ENCODE measurements at regions not wholly inside any gene's neighbourhood (a gene's known extent, or its start where the extent isn't known, plus 50 kb on each side); places are given as distances from the start of the nearest gene placed in this dataset.

DNA sequence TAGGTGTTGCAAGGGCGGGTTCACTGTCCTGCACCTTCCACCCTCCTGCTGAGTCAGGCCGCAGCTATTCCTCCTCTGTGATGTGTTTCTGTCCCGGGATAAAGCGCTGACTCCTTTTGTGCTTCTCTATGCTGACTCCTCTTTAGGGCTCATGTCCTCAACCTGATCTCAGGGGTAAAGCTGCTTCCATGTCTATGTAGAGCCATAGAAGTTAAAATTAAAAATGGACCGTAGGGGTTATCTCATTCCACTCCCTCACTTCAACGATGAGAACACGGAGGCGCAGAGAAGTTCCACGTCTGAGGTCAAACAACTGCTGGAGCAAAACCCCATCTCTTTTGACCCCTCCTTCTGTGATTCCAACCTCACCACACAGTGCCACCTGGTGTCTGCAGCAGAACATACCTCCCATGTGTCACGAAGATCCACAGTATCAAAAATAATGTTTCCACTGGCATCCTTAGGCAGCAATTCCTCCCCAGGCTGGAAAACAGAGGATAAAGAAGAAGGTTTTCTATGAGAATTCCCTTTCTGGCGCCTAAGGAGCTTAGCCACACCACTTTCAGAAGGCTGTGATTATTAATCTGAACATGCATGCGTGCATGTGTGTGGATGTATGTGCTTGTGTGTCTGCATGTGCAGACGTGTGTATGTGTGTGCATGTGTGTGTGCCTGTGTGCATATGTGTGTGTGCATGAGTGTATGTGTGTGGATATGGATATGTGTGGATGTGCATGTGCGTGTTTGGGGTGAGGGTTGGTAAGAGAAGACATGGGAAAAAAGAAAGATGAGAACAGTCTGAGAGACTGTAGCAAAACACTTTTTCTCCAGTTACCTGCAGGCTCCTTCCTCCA is 81.2 kb upstream of the UCN3 start:
- TF ChIP-seq CTCF (IDR thresholded peaks at IDR 0.05): peak; percentile 45 to 79 (median 62)
- no peak for TF ChIP-seq EP300 (IDR thresholded peaks at IDR 0.05)
- TF ChIP-seq POLR2AphosphoS5 (IDR thresholded peaks at IDR 0.05): no peak
- peak in 1 of 4 donors; percentile 27 for TF ChIP-seq POLR2A (IDR thresholded peaks at IDR 0.05)

Measured in upper lobe of left lung (tissue), 4 donors.